HG02623 (cell line): ENCODE measurements at regions not wholly inside any gene's neighbourhood (a gene's known extent, or its start where the extent isn't known, plus 50 kb on each side); places are given as distances from the start of the nearest gene placed in this dataset.
"Not testable (repeated sequence)": the region's sequence is repeated elsewhere in the genome, so short reads cannot be mapped to it uniquely, and the experiment has no call there.

Source experiments
- ATAC-seq: cut with Tn5 transposase; IDR thresholded peaks from one replicate; pipeline ENCODE4 v1.9.1; 2021; ENCODE audit warnings: moderate library complexity; ENCODE audit not compliant: unreplicated experiment

- not testable (repeated sequence) for ATAC-seq
These were observed 280.1 kb upstream of the FRG2C start for GRCh38 chr3:75384016-75384415.

GRCh38 chr3:75388486-75389124, 275.5 kb upstream of the FRG2C start:
- ATAC-seq, result not testable (repeated sequence)

GRCh38 chr3:75393288-75393694, 270.8 kb upstream of the FRG2C start:
- not testable (repeated sequence) for ATAC-seq

GRCh38 chr3:75394102-75394501, 270.0 kb upstream of the FRG2C start:
- not testable (repeated sequence) for ATAC-seq

GRCh38 chr3:75394562-75395360, 269.4 kb upstream of the FRG2C start:
- not testable (repeated sequence) for ATAC-seq

- ATAC-seq, result no peak
These were observed 268.4 kb upstream of the FRG2C start for GRCh38 chr3:75395580-75396315.

- ATAC-seq, result no peak
These were observed 267.8 kb upstream of the FRG2C start for GRCh38 chr3:75396316-75396802.

GRCh38 chr3:75397486-75397885, 266.6 kb upstream of the FRG2C start:
- ATAC-seq, result not testable (repeated sequence)

- not testable (repeated sequence) for ATAC-seq
These were observed 241.8 kb upstream of the FRG2C start for GRCh38 chr3:75422101-75422945.

- not testable (repeated sequence) for ATAC-seq
These were observed 238.7 kb upstream of the FRG2C start for GRCh38 chr3:75425379-75425778.

- not testable (repeated sequence) for ATAC-seq
These were observed 236.6 kb upstream of the FRG2C start for GRCh38 chr3:75427486-75427885.

- not testable (repeated sequence) for ATAC-seq
These were observed 236.2 kb upstream of the FRG2C start for GRCh38 chr3:75427906-75428305.

GRCh38 chr3:75429561-75430220, 234.4 kb upstream of the FRG2C start:
- not testable (repeated sequence) for ATAC-seq

GRCh38 chr3:75430406-75430805, 233.7 kb upstream of the FRG2C start:
- not testable (repeated sequence) for ATAC-seq

GRCh38 chr3:75431120-75431519, 233.0 kb upstream of the FRG2C start:
- not testable (repeated sequence) for ATAC-seq

GRCh38 chr3:75432466-75432865, 231.7 kb upstream of the FRG2C start:
- ATAC-seq, result not testable (repeated sequence)

- not testable (repeated sequence) for ATAC-seq
These were observed 231.2 kb upstream of the FRG2C start for GRCh38 chr3:75432885-75433284.

- ATAC-seq, result not testable (repeated sequence)
These were observed 230.8 kb upstream of the FRG2C start for GRCh38 chr3:75433295-75433694.

- not testable (repeated sequence) for ATAC-seq
These were observed 229.7 kb upstream of the FRG2C start for GRCh38 chr3:75434276-75434912.
